ENCODE measurements at regions not wholly inside any gene's neighbourhood (a gene's known extent, or its start where the extent isn't known, plus 50 kb on each side); places are given as distances from the start of the nearest gene placed in this dataset.

GRCh38 chrX:3230496-3230895 is 116.0 kb downstream of the MXRA5 start:
- DNase-seq, result no peak
- H2BK20ac ChIP-seq (ENCODE audit: low read depth, low read length, poor library complexity, severe bottlenecking), result no peak overlapping the region
- no peak overlapping the region for H2BK15ac ChIP-seq (ENCODE audit: low read depth, low read length)
- no peaks in the 10 kb centered on the region for H3K9me3 ChIP-seq (ENCODE audit: control insufficient read depth, low read depth, low read length)
- no peak overlapping the region for H3T11ph ChIP-seq (ENCODE audit: low read length)
- H2BK5ac ChIP-seq (ENCODE audit: insufficient read length, low read length), result no peak overlapping the region
- H2BK12ac ChIP-seq (ENCODE audit: insufficient read length, low read depth, low read length), result no peak overlapping the region
- H3K4ac ChIP-seq (ENCODE audit: low read depth, low read length), result no peak overlapping the region
- H3K14ac ChIP-seq (ENCODE audit: insufficient read depth, low read length), result no peak overlapping the region
- no peaks in the 10 kb centered on the region for H3K79me2 ChIP-seq (ENCODE audit: insufficient read depth, low read length)
- H3K18ac ChIP-seq (ENCODE audit: insufficient read length, low read depth, low read length), result no peak overlapping the region
- H2BK120ac ChIP-seq (ENCODE audit: low read depth, low read length, poor library complexity, severe bottlenecking), result no peak overlapping the region
- H4K20me1 ChIP-seq (ENCODE audit: control insufficient read depth, insufficient read depth, insufficient read length), result no peaks in the 10 kb centered on the region
- H3K23ac ChIP-seq (ENCODE audit: insufficient read length, low read depth, low read length), result no peak overlapping the region
- no peak for TF ChIP-seq CTCF (conservative IDR thresholded peaks at IDR 0.05)
- Mint-ChIP-seq H3K27me3 (ENCODE audit: low read depth) (peaks cover 4% of the 10 kb centered on the region), H3K36me3 (ENCODE audit: insufficient read depth in 1 of 3, low read depth in 3 of 3) (no peaks in the 10 kb centered on the region), H3K4me1 (no peaks in the 10 kb centered on the region; a peak in 1 of 4 replicates), H3K27ac (no peak overlapping the region), H3K4me3 (no peak overlapping the region), H3K9me3 (no peaks in the 10 kb centered on the region; a peak in 1 of 5 replicates)
- no peaks in the 10 kb centered on the region for H3K27me3 ChIP-seq (ENCODE audit: insufficient read depth, low read length)
- no peak overlapping the region for H4K91ac ChIP-seq (ENCODE audit: insufficient read length, low read depth, low read length)
- H4K5ac ChIP-seq (ENCODE audit: insufficient read length, low read depth, low read length), result no peak overlapping the region
- no peak overlapping the region for H2AFZ ChIP-seq (ENCODE audit: low read length)
- no peak overlapping the region for H3K9ac ChIP-seq (ENCODE audit: extremely low read depth, insufficient read length, low read length)
- no peak overlapping the region for H4K8ac ChIP-seq (replicated peaks; ENCODE audit: insufficient read length, low read depth, low read length)
- H3K56ac ChIP-seq (ENCODE audit: insufficient read length, low read depth, low read length), result no peak overlapping the region
- no peaks in the 10 kb centered on the region for H3K23me2 ChIP-seq (ENCODE audit: insufficient read length, low read depth, low read length, poor library complexity, severe bottlenecking)
- no peak overlapping the region for H3K4me2 ChIP-seq (ENCODE audit: insufficient read depth, insufficient read length, low read length)
- H3K4me1 ChIP-seq (ENCODE audit: insufficient read depth, low read length), result no peaks in the 10 kb centered on the region
- no peak overlapping the region for H2AK5ac ChIP-seq (ENCODE audit: insufficient read length, low read length)
- no peak overlapping the region for H3K27ac ChIP-seq (ENCODE audit: insufficient read length, low read depth, low read length)
- WGBS (ENCODE audit: extremely low coverage, insufficient read length, low lambda C conversion rate), result no CpG with 5 or more reads among the region's 2 CpGs
- H3K79me1 ChIP-seq (ENCODE audit: insufficient read depth, low read depth, low read length, poor library complexity, severe bottlenecking), result no peaks in the 10 kb centered on the region
